ENCODE measurements at regions not wholly inside any gene's neighbourhood (a gene's known extent, or its start where the extent isn't known, plus 50 kb on each side); places are given as distances from the start of the nearest gene placed in this dataset.

GRCh38 chr6:6376845-6377244, 56.4 kb upstream of the F13A1 start:
- no peak for DNase-seq

GRCh38 chr6:6377621-6378020, 57.2 kb upstream of the F13A1 start:
- peak; percentile 58 for DNase-seq

DNA sequence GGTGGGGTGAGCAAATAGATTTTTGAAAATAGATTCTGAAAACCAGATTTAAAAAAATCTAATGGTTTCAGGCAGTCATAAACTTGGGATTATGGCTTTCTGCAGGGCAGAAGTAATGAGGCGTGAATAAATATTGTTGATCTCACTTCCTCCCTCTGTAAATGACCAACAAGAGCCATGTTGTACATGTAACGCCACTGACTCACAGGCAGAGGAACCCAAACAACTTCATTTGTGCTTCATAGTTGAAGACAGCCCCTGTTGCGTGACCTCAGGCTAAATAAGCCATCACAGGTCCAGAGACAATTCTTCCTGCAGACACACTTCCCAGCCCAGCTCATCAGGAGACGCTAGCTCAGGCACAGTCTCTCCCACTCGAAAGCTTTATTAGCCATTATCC, 59.1 kb upstream of the F13A1 start:
- peak; percentile 81 for DNase-seq

GRCh38 chr6:6384520-6384919, 64.1 kb upstream of the F13A1 start:
- DNase-seq, result no peak

DNA sequence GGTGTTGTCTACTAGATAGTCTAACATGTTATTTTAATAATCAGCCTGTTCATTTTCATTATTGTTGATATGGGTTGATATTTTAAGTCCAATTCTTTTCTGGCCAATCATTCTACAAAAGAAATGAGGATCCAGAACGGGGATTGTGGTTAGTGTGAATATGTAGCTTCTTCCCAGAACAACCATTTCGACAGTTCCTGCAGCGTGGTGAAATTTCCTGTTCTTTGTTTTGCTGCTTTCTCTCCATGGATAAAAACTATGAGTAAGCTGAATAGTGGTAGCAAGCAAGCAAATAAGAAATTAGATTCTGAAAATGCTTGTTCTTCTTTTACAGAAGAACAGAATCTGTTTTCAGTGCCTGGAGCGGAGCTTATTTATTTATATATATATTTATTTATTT, 65.5 kb upstream of the F13A1 start:
- DNase-seq, result peak; percentile 93

GRCh38 chr6:6390849-6391602, 70.6 kb upstream of the F13A1 start:
- peak; percentile 84 for DNase-seq

DNA sequence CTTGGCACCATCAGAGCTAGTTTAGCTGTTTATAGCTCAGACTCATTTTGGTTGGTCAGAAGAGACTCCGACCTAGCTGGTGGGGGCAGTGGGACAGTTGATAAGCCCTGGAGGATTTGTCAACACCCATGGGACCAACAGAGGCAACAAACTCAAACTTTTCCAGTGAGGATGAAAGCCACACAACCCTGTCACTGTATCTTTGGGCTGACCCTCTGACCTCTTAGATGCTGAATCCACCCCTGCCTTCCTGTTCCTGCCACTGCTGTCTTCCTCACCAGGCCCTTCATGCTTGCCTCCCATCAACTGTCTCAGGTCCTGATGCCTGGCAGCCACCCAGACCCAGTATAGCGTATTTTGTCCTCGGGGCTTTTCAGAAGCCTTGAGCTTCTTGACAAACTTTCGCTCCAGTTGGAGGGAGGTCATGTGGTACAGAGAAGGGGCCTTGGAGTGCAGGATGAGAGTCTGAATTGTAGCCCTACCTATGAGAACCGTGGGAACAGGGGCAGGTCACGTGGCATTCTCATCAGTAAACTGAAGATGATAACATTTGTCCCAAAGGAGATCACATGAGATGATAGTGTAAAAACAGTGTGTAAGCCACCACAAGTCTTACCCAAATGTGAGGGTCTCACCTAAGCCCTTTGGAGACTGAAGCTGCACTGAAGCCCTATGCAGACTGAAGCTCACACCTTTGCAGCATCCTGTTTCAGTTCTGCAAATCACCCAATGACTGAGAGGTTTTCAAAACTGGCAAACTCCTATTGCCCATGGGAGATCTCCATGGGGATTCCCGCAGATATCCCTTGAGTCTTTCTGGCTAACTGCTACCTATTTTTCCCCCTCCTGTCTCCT, 72.0 kb upstream of the F13A1 start:
- peak; percentile 7 for DNase-seq

DNA sequence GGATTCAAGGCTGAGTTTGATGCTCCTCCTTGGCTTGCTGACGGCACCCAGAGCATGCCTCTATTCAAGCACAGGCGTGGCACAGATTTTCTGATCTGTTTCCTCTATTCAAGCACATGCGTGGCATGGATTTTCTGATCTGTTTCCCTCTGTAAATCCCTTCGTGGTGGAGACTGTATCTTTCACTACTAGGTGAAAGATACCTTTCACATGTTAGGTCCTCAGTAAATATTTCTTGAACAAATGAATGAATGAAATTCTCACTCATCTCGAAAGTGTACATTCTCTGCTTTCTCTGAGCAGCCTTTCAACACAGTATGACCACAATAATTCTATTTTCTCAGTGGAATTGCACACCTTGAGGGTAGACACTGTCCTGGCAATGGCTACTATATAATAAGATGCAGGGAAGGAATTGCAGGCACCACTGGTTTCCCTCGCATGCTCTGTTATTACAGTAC, 72.6 kb upstream of the F13A1 start:
- no peak for DNase-seq

DNA sequence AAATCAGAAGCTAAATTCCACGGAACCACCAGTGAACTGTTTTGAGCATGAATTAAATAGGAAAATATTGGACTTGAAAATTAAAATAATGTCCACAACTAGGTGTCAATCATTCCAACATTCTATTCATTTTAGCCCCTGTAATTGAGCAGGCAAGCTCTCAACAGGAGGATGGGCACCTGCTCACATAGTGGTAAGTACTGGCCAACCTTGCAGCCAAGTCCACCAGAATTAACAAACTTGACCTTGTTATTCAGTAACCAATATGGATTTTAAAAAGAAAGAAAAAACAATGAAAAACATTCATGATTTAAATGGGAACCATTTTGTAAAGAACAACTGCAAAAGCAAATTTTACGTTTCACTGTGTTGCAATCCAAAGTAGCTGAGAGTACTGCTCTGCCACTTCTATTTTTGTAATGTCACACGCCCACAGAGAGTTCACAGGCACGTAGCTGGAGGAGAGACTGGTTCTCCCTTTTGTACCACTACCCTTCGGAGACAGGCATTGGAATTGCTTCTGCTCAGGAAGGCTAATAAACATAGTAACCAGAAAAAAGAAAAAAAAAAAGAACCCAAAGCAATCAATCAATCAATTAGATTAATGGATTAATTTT, 75.2 kb upstream of the F13A1 start:
- peak; percentile 95 for DNase-seq

GRCh38 chr6:6397842-6398241, 77.4 kb upstream of the F13A1 start:
- DNase-seq, result peak; percentile 39

GRCh38 chr6:6399568-6399967, 79.1 kb upstream of the F13A1 start:
- no peak for DNase-seq

DNA sequence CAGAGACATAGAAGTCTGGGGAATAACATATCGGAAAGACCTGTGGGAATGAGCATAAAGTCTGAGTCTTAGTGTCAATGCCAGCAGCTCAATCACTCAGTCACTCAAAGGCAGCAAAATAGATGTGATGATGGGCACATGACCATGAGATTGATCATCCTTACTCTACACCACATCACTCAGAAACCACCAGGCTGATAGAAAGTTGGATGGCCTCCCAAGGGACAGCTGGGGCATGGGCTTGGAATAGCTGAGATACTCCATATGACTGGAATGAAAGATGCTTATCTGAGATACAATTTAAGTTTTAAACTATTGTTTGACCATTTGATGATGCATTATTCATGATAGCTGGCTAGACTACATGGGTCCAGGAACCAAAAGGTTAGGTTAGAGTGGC, 80.9 kb upstream of the F13A1 start:
- DNase-seq, result no peak

DNA sequence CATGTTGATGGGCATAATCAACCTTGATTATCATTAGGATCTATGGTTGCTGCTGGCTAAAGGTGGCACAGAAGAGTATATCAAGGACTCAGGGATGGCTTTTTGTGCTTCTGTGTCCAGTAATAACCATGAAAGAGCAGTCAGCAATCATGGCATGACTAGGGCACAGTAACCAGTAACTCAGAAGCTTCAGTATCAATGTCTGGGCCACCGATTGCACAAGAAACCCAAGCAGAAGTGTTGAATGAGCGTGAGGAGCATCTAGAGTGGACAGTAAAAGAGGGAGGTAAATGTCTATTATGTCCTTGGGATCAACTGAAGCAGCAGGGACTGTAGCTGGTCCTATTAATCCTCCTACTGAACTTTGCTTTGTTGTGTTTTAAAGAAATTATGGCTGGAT, 81.5 kb upstream of the F13A1 start:
- DNase-seq, result peak; percentile 37

GRCh38 chr6:6402591-6402990, 82.1 kb upstream of the F13A1 start:
- DNase-seq, result peak; percentile 31

- DNase-seq, result no peak
Measured at GRCh38 chr6:6405031-6405430, 84.6 kb upstream of the F13A1 start.

GRCh38 chr6:6405997-6406714, 85.7 kb upstream of the F13A1 start:
- no peak for DNase-seq

DNA sequence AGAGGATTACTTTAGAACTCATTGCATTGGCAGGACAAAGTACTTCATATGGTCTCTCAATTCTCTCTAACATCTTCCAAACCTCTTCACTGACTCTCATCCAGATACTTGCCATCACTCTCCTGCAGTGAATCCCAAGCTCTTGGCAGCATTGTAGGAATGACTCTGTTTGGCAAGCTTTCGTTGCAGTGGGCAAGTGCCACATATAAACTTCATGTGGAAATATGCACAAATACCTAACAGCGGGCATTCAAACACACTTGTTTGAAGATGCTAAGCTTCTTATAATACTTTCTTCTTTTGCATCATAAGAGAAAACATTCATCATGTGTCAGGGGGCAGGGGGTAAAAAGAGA, 86.2 kb upstream of the F13A1 start:
- DNase-seq, result no peak

- DNase-seq, result peak; percentile 16
Measured at GRCh38 chr6:6407071-6407741, 86.7 kb upstream of the F13A1 start.

- DNase-seq, result no peak
Measured at GRCh38 chr6:6409397-6410030, 89.1 kb upstream of the F13A1 start.

- no peak for DNase-seq
Measured at GRCh38 chr6:6411115-6411514, 90.7 kb upstream of the F13A1 start.

DNA sequence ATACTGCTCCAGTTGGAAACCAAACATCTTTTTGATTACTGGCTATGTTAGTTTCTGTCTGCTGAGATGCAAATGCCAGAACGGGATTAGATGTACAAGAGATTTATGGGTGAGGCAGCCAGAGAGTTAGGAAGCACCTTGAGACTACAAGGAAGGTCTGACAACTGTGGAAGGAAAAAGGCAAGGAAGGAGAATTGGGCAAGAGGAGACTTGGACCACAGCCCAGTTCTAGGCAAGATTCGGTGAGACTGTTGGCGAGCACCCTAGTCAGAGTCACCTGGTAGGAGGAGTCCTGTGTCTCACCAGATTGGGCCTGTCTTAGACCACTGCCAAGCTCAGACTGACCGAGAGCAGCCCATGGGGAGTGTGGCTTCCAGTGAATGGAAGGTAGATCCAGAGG, 91.8 kb upstream of the F13A1 start:
- no peak for DNase-seq

DNA sequence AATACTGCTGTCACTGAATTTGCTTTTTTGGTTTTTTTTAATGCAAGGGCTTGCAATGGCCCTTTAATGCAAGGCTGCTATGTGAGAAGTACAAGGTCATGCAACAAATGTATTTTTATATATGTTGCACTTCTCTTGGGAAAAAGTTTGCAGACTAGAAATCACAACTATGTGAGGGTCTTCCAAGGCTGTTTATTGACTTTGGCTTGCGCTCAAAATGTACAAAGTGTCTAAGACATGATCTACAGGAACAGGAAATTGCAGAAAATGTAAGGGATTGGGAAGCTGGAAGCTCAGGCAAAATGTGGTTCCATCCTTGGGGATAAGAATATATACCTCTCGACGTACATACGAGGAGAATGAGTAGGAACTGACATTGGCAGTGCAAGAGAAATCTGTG, 92.2 kb upstream of the F13A1 start:
- no peak for DNase-seq

Data from inflammatory macrophage treated with lipopolysaccharide for 4 hours (primary cell).